Dendritic cell treated with granulocyte-macrophage colony-stimulating factor and Interleukin-4, amounts not matched to agents 40 ng/mL and 50 ng/mL, for 4 days (primary cell): ENCODE measurements at regions not wholly inside any gene's neighbourhood (a gene's known extent, or its start where the extent isn't known, plus 50 kb on each side); places are given as distances from the start of the nearest gene placed in this dataset.

ENCODE experiments used
- H3K27ac Mint-ChIP-seq: one replicate; pipeline ENCODE4 v1.8.0; 2022; ENCODE audit warnings: mild to moderate bottlenecking, mixed read lengths
- H3K27me3 Mint-ChIP-seq: one replicate; pipeline ENCODE4 v1.8.0; 2022; ENCODE audit warnings: mild to moderate bottlenecking, mixed read lengths
- H3K36me3 Mint-ChIP-seq: one replicate; pipeline ENCODE4 v1.8.0; 2022; ENCODE audit warnings: low read depth, mixed read lengths
- H3K4me1 Mint-ChIP-seq: one replicate; pipeline ENCODE4 v1.8.0; 2022; ENCODE audit warnings: low read depth, mixed read lengths
- H3K4me3 Mint-ChIP-seq: one replicate; pipeline ENCODE4 v1.8.0; 2022; ENCODE audit warnings: mild to moderate bottlenecking, moderate library complexity, mixed read lengths
- H3K9me3 Mint-ChIP-seq: one replicate; pipeline ENCODE4 v1.8.0; 2022; ENCODE audit warnings: mixed read lengths
- intact Hi-C: fragments of 100-400 bp; cut with micrococcal nuclease; formaldehyde crosslinking; loops from one replicate; pipeline ENCODE4 v1.15.0; 2022

DNA sequence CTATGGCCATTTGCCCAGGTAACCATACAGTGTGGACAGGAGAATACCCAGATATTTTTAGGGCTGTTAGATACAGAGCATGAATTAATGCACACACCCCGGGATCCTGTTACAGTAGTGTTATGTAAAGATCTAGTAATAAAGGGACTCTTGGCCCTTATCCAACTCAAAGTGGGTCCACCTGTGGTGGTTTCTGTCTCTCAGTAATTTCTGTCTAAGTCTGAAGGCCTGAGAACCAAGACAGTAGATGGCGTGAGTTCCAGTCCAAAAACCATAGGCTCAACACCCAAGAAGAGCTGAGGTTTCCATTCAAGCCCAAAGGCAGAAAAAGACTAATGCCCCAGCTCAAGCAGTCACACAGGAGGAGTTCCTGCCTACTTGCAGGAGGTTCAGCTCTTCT is 277.7 kb downstream of the ZEB1 start:
- Mint-ChIP-seq H3K27ac (no peak overlapping the region), H3K4me3 (no peak overlapping the region), H3K9me3 (peaks cover 14% of the 10 kb centered on the region), H3K27me3 (no peaks in the 10 kb centered on the region), H3K36me3 (peaks cover 7% of the 10 kb centered on the region), H3K4me1 (peaks cover 34% of the 10 kb centered on the region)
- intact Hi-C loops = loop anchor here (10.0 kb wide), 1 partner anchor 62 kb away; no protein-coding TSS in a partner anchor

DNA sequence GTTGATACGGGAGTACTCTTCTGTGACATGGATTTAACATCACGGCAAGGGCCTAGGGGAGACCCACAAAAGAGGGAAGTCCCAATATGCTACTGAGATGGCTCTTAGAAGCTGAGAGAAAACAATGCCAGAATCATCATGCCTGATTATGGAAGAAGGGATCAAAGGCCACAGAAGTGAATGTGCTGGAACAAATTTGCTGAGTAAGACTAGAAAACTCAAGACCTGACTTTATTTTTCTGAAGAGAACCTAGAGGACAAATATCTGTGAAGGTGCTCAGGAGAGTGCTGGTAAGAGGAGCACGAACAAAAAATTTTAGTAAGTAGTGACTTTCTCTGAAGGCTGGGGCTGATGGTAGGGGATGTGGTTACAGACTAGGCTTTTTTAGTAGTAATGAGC is 277.0 kb downstream of the ZEB1 start:
- Mint-ChIP-seq H3K4me3 (no peak overlapping the region), H3K9me3 (peaks cover 21% of the 10 kb centered on the region), H3K27me3 (no peaks in the 10 kb centered on the region), H3K36me3 (peaks cover 13% of the 10 kb centered on the region), H3K4me1 (peaks cover 35% of the 10 kb centered on the region), H3K27ac (no peak overlapping the region)
- intact Hi-C loops = loop anchor here (10.0 kb wide), 1 partner anchor 61 kb away; no protein-coding TSS in a partner anchor

DNA sequence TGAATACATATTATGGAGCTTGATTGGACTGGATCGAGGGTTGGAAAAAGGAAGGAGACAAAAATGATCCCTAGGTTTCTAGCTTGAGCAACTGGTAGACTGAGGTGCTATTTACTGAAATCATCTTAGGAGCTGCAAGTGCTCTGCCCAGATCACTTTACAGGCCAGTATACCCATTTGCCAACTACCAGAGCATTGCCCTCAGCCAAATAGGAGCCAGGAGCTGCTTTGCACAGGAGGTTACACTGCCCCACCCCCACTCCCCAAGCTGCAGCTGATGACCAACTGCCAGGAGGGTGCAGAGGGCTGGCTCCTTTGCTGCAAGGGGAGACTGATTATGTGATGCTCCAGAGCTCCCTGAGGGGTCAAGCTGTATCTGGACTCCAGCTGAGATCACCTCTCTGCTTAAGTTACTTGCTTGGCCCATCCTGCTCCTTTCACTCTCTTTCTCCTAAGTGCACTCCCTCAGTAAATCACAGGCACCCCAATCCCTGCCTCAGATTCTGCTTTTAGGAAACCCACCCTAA is 275.4 kb downstream of the ZEB1 start:
- Mint-ChIP-seq H3K9me3 (peaks cover 27% of the 10 kb centered on the region), H3K36me3 (peaks cover 13% of the 10 kb centered on the region), H3K4me3 (no peak overlapping the region), H3K4me1 (peaks cover 33% of the 10 kb centered on the region), H3K27me3 (no peaks in the 10 kb centered on the region), H3K27ac (no peak overlapping the region)
- intact Hi-C loops = loop anchor here (10.0 kb wide), 1 partner anchor 60 kb away; no protein-coding TSS in a partner anchor

GRCh38 chr10:31593124-31593523 is 274.1 kb downstream of the ZEB1 start:
- Mint-ChIP-seq H3K36me3 (peaks cover 13% of the 10 kb centered on the region), H3K27me3 (no peaks in the 10 kb centered on the region), H3K27ac (no peak overlapping the region), H3K4me3 (no peak overlapping the region), H3K9me3 (peaks cover 22% of the 10 kb centered on the region), H3K4me1 (peaks cover 32% of the 10 kb centered on the region)
- intact Hi-C loops = loop anchor here (10.0 kb wide), 1 partner anchor 58 kb away; no protein-coding TSS in a partner anchor

DNA sequence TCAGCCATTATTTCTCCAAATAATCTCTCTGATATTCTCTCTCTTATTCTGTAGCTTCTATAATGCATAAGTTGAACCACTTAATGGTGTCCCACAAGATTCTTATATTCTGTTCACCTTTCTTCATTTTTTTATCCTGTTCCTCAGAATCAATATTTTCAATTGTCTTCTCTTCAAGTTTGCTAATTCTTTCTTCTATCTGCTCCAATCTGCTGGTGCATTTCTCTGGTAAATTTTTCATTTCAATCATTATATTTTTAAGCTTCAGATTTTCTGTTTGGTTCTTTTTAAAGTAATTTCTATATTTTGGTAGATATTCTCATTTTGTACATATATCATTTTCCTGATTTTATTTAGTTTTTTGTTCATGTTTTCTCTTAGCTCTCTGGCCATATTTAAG is 272.6 kb downstream of the ZEB1 start:
- Mint-ChIP-seq H3K36me3 (peaks cover 13% of the 10 kb centered on the region), H3K9me3 (peaks cover 22% of the 10 kb centered on the region), H3K27me3 (no peaks in the 10 kb centered on the region)

DNA sequence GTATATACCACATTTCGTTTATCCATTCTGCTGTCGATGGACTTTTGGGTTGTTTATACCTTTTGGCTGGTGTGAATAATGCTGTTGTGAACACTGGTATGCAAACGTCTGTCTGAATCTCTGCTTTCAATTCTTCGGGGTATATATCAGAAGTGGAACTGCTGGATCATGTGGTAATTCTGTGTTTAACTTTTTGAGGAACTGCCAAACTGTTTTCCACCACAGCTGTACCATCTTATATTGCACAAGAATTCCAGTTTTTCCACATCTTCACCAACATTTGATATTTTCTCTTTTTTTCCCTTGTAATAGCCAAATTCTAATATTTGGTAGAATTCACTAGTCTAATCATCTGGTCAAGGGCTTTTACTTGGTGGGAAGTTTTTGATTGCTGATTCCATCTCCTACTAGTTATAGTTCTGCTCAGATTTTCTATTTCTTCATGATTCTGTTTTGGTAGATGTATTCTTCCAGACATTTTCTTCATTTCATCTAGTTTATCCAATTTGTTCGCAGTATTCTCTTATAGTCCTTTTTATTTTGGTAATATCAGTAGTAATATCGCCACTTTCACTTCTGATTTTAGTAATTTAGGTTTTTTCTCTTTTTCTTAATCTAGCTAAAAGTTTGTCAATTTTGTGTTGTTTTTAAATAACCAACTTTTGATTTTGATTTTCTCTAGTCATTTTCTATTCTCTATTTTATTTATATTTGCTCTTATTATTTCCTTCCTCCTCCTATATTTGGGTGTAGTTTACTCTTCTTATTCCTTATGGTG is 271.2 kb downstream of the ZEB1 start:
- Mint-ChIP-seq H3K27ac (peak overlapping the region; percentile 74), H3K9me3 (peaks cover 22% of the 10 kb centered on the region), H3K4me1 (peaks cover 57% of the 10 kb centered on the region), H3K4me3 (no peak overlapping the region), H3K36me3 (peaks cover 13% of the 10 kb centered on the region), H3K27me3 (no peaks in the 10 kb centered on the region)
- intact Hi-C loops = loop anchor here (10.0 kb wide), 1 partner anchor 55 kb away; no protein-coding TSS in a partner anchor

More for the DNA sequence above, 272.6 kb downstream of the ZEB1 start:
- Mint-ChIP-seq H3K4me3 (no peak overlapping the region), H3K27ac (no peak overlapping the region), H3K4me1 (peaks cover 47% of the 10 kb centered on the region)
- intact Hi-C loops = loop anchor here (10.0 kb wide), 1 partner anchor 57 kb away; no protein-coding TSS in a partner anchor

- H3K27me3 Mint-ChIP-seq = no peaks in the 10 kb centered on the region
- intact Hi-C loops = no loop called here
- H3K36me3 Mint-ChIP-seq = peaks cover 13% of the 10 kb centered on the region
- peaks cover 79% of the 10 kb centered on the region for H3K4me1 Mint-ChIP-seq
- peak overlapping the region; percentile 83 for H3K27ac Mint-ChIP-seq
- no peak overlapping the region for H3K4me3 Mint-ChIP-seq
- peaks cover 22% of the 10 kb centered on the region for H3K9me3 Mint-ChIP-seq
Measured at GRCh38 chr10:31587691-31588090, 268.7 kb downstream of the ZEB1 start.

DNA sequence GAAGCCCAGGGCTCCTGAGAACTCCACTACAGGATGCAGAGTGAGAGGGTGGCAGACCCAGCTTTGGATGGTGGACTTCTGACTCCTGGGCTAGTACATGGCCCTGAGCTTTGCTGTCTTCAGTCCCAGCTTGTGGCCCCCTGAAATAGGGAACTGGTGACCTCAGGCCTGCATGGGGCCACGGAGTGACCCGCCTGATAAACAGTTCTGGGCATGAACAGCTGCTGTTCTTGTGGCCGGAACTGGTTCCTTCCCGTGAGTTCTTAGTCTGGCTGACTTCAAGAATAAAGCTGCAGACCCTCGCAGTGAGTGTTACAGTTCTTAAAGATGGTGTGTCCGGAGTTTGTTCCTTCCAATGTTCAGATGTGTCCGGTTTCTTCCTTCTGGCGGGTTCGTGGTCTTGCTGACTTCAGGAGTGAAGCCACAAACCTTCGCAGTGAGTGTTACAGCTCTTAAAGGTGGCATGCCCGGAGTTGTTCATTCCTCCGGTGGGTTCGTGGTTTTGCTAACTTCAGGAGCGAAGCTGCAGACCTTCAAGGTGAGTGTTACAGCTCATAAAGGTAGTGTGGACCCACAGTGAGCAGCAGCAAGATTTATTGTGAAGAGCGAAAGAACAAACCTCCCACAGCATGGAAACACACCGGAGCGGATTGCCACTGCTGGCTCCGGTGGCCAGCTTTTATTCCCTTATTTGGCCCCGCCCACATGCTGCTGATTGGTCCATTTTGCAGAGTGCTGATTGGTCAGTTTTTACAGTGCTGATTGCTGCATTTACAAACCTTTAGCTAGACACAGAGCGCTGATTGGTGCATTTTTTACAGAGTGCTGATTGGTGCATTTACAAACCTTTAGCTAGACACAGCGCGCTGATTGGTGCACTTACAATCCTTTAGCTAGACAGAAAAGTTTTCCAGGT is 268.0 kb downstream of the ZEB1 start:
- peak overlapping the region; percentile 23 for H3K4me3 Mint-ChIP-seq
- no peaks in the 10 kb centered on the region for H3K27me3 Mint-ChIP-seq
- peaks cover 82% of the 10 kb centered on the region for H3K4me1 Mint-ChIP-seq
- H3K27ac Mint-ChIP-seq = peak overlapping the region; percentile 83
- peaks cover 8% of the 10 kb centered on the region for H3K36me3 Mint-ChIP-seq
- H3K9me3 Mint-ChIP-seq = peaks cover 16% of the 10 kb centered on the region
- intact Hi-C loops = no loop called here

DNA sequence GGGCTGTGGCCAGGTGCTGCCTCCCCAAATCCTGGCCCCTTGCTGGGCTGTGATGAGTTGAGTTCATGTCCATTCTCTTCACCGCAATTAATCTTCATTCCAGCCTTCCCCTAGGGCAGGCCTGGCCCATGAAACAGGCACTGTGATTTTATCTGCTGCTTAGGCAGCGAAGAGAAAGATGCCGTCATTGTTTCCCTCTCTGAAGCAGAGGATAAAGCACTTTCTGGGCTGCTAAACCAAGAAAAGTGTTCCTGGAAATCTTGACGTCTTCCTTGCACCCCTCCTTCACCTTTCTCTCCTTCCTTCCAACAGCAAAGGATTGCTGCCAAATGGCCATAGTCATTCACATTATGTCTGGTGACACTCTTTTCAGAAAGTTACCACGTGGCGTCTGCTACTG is 265.9 kb downstream of the ZEB1 start:
- Mint-ChIP-seq H3K9me3 (no peaks in the 10 kb centered on the region), H3K4me1 (peaks cover 86% of the 10 kb centered on the region), H3K36me3 (no peaks in the 10 kb centered on the region), H3K27me3 (no peaks in the 10 kb centered on the region), H3K27ac (peak overlapping the region; percentile 87), H3K4me3 (no peak overlapping the region)
- intact Hi-C loops = loop anchor here (5.0 kb wide), 1 partner anchor 112 kb away; no protein-coding TSS in a partner anchor

DNA sequence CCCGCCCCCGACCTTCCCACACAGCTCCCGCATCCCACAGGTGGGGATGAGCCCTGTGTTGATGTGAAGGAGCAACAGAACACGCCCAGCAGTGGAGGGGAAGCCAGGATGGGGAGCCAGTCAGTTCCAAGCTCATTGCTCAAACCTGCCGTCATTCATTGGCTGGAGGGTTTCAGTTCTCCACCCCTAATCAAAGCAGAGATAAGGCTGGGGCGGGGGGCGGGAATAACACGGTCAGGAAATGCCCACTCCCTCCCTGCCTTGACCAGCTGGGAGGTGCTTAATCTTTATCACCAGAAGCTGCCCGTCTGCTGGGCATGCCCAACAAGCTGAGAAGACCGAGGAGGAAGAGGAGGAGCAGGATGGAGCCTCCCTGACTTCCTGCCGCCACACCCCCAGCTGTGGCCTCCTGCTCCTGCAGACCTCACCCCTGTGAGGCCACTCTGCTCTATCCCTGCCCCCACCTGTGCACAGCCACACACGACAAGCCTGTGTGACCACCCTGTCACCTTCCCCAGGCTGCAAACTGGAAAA is 265.1 kb downstream of the ZEB1 start:
- intact Hi-C loops = loop anchor here (5.0 kb wide), 1 partner anchor 113 kb away; no protein-coding TSS in a partner anchor
- H3K27ac Mint-ChIP-seq = peak overlapping the region; percentile 87
- peaks cover 81% of the 10 kb centered on the region for H3K4me1 Mint-ChIP-seq
- no peaks in the 10 kb centered on the region for H3K36me3 Mint-ChIP-seq
- no peaks in the 10 kb centered on the region for H3K9me3 Mint-ChIP-seq
- H3K27me3 Mint-ChIP-seq = no peaks in the 10 kb centered on the region
- peak overlapping the region; percentile 44 for H3K4me3 Mint-ChIP-seq

DNA sequence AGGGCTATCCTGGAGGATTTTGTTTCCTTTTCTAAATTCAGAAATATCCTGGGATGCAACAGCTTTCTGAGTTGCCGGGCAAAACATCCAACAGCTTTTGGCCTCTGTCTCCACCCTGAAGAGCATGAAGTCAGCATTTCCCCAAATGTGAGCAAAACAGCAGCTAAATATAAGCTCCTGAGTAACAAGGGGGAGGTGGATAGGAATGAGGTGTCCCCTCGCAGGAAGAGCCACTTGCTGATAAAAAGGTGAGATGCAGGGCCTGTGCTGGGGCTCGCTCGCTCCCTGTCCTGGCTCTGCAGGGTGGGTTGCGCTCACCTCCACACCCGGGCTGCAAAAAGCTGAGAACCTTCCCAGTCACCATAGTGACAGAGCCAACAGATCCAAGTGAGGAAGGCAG is 264.3 kb downstream of the ZEB1 start:
- Mint-ChIP-seq H3K4me3 (no peak overlapping the region), H3K27me3 (no peaks in the 10 kb centered on the region), H3K36me3 (no peaks in the 10 kb centered on the region), H3K9me3 (peaks cover 5% of the 10 kb centered on the region), H3K4me1 (peaks cover 78% of the 10 kb centered on the region), H3K27ac (peak overlapping the region; percentile 87)
- intact Hi-C loops = loop anchor here (5.0 kb wide), 1 partner anchor 114 kb away; no protein-coding TSS in a partner anchor

- no peaks in the 10 kb centered on the region for H3K27me3 Mint-ChIP-seq
- peaks cover 12% of the 10 kb centered on the region for H3K9me3 Mint-ChIP-seq
- peak overlapping the region; percentile 34 for H3K4me3 Mint-ChIP-seq
- intact Hi-C loops = loop anchor here (5.0 kb wide), 1 partner anchor 115 kb away; no protein-coding TSS in a partner anchor
- H3K27ac Mint-ChIP-seq = peak overlapping the region; percentile 87
- no peaks in the 10 kb centered on the region for H3K36me3 Mint-ChIP-seq
- peaks cover 70% of the 10 kb centered on the region for H3K4me1 Mint-ChIP-seq
Measured at GRCh38 chr10:31582365-31583052, 263.5 kb downstream of the ZEB1 start.
